NCI-H1436 treated with DMSO at 0.1 percent for 48 hours (cell line): ENCODE measurements at regions not wholly inside any gene's neighbourhood (a gene's known extent, or its start where the extent isn't known, plus 50 kb on each side); places are given as distances from the start of the nearest gene placed in this dataset.

Experiments
- DNase-seq: peaks from one replicate; lab custom pipeline; 2025; lab: John Stamatoyannopoulos, UW

DNA sequence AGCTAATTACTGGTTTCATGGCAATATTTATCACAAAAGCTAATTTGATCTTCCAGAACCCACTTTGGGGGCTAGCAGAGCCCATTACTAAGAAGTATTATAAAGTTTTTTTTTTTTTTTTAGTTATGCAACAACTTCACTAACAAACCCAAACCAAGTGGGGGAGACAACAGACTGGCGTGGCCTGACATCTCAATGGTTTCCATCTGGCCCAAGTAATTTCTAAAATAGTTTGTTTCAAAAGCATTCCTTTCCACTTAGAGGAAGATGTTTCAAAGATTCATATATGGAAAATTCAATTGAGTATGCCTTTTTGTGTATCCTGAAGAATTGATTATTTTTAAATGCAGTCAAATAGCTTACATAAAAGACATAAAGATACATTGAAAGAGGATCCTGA, 367.1 kb downstream of the HRH4 start:
- DNase-seq = no peak

DNA sequence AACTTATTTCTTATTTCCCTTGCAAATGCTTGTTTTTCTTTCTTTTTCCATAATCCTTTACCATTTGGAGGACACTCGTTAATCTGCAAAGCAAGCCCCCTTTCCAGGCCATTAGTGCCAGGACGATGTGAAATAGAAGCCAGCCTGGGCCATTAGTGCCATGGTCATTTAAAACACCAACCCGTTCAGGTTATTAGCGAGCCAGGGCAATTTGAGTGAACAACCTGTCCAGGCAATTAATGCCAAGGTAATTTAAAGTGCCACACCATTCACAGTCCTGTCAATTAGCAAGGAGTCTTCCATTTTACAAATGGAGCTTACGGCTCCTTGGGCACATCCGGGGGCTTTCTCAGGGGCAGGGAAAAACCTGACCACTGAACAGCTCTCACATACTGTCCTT, 370.6 kb downstream of the HRH4 start:
- DNase-seq = no peak

DNA sequence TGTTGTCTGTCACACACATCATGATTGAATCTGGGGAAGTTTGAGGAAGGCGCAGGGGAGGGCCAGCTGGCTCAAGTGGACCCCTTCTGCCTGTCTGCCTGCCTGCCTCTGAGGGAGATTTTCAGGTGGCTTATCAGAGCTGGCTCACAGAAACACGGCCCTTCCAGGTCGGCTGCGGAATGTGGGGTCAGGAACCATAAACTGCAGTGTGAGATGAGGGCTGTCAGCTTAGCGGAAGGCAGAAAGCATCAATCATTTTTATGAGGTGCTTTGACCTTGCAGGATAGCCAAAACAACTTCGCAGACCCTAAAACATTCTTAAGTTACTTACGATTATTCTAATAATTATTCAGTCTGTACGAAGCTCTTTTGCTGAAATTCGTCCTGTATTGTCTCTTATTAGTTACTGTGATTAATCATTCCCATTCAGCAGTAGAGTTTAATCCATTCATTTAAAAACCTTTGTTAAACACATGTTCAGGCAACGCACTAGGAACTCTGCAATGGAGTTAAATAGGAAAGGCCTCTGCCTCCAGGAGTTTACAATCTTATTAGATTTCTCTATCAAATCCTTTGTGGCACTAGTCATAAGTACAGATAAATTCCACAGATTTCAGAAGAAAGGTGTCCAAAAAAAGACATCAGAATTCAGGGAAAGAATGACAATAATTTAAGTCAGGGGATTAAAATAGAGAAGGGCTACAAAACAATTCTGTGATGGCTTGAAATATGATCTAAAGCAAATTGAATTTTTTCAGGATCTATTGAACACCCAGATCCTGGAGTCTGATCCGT, 371.6 kb downstream of the HRH4 start:
- DNase-seq = no peak

DNA sequence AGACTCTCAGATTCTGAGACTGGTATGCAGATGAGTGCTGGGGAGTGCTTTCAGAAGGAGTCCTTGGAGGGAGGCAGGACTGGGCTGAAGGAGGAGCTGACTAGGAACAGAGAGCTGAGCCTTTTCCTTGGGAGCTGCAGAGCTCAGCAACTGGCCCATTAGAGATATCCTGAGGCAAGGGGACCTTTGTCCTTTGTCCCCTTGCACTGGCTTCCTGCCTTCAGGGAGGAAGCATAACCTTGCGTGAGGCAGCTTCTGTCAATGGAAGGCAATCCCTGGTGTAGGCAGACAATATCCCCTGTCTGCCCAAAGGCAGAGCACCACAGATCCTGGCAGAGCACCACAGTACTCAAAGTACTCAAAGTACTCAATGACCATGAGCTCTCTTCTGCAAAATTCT, 375.3 kb downstream of the HRH4 start:
- DNase-seq = no peak

DNA sequence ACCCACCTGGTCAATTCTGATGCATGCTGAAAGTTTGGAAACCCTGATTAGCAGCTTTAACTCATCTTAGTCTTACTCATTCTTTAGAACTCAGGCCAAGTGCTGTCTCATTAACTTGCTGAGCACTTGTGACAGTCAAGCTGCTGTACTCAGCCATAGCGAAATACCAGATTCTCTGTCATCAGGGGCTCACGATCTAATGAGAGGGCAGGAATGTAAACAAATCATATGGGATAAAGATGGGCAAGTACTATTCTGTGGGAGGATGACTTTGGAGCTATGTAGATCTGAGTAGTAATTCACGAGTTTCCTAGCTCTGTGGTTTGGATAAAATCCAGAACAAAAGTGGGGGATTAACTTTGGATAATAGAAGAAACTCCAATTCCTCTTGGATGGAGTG, 376.6 kb downstream of the HRH4 start:
- DNase-seq = no peak

DNA sequence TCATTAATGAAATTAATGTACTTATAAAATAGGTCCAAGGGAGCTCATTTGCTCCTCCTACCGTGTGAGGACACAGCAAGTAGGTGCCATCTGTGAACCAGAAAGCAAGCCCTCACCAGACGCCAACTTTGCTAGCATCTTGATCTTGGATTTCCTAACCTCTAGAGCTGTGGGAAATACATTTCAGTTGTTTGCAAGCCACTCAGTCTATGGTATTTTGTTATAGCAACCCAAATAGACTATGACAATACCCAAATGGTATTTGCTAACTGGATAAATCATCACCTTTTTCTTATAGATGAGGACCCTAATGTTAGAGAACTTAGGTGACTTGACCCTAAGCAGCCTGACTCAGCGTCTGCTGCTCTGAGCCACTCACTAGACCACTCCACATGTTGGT, 379.6 kb downstream of the HRH4 start:
- DNase-seq = no peak

DNA sequence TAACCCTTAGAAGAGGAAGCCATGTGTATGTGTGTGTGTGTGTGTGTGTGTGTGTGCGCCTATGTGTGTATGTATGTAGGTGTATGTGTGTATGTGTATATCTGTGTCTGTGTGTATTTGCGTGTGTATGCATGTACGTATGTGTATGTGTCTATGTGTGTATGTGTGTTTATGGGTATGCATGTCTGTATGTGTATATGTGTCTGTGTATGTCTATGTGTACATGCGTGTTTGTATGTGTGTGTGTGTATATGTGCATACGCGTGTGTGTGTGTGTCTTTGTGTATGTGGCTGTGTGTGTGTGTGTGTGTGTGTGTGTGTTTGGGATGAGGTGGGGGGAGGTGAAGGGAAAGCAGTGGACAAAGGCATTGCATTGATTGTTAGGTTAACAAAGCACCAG, 380.2 kb downstream of the HRH4 start:
- no peak for DNase-seq

DNA sequence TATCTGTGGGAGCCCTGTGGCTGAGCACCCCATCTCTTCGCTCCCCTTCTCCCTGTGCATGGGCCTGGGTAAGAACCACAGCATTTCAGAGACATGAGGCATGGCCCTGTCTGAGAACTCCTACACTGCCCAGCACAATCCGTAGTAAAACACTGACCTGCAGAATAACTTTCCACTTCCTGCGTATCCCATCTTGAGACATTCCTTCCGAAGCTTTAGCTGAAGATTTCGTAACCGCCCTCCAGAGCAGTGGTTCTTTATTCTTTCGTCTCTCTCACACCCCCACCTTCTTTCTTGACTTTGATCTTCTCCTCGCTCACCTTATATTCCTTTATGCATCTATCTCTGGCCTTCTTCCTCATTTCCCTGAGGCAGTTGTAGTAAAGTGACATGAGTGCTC, 381.1 kb downstream of the HRH4 start:
- no peak for DNase-seq

DNA sequence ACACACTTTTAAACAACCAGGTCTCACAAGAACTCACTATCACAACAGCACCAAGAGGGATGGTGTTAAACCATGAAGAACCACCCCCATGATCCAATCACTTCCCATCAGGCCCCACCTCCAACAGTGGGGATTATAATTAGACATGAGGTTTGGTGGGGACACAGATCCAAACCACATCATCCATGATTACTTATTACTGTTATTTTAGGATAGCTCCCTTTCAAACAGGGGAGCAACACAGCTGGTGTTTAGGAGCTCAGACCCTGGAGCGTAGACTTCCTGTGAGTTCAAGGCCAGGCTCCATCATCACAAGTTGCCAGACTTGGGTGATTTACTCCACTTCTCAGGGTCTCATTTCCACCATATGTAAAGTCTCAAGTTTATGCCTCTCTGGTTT, 382.7 kb downstream of the HRH4 start:
- no peak for DNase-seq

DNA sequence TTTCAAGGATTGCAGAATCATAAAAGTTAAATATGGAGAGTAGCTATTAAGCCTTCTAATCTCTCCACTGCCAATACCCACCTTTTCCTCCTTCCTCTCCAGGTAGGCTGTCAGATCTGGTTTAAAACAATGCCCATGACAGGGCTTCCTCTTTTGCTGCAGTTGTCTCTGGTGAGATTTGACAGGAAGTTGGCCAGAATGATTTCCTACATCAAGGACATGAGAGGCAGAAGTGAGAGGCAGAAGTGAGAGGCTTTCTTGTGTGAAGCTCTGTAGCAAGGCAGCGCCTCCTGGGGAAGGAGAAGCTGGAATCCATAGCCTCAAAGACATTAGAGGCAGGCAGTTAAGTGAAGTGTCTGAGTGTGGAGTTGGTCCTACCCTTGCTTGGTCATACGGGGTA, 385.7 kb downstream of the HRH4 start:
- DNase-seq = no peak

DNA sequence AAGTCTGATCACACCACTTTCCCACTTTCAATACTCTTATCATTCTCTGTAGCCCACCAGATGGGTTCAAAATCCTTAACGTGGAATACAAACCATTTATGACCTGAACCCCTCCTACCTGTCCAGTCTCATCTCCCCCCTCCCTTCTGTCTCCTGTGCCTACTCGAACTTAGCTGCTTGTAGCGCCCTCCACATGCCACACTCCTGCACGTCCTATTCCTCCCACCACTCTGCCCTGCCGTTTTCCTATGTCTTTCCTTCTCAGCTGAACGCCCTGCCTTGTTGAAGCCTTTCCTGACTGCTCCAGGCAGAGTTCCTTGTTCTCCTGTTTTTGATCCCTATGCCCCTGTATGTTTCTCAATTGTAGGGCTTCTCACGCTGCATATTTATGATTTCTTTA, 390.1 kb downstream of the HRH4 start:
- no peak for DNase-seq

DNA sequence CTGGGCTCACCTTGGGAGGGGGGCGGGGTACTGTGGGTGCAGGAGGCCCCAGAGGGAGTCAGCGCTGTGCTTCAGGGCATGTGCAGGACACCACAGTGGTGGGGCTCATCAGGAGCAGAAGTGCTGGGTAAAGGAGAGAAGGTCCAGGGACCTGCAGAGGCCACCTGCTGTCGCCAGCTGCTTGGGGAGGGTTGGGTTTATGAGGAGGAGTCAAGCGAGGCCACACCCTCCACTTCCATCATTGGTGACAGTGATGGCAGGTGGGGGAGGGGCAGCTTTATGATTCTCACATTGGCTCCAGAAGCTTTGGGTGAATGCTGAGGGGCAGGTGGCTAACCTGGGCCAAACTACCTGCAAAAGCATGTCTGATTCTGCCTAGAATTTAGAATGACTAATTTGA, 392.6 kb downstream of the HRH4 start:
- no peak for DNase-seq

DNA sequence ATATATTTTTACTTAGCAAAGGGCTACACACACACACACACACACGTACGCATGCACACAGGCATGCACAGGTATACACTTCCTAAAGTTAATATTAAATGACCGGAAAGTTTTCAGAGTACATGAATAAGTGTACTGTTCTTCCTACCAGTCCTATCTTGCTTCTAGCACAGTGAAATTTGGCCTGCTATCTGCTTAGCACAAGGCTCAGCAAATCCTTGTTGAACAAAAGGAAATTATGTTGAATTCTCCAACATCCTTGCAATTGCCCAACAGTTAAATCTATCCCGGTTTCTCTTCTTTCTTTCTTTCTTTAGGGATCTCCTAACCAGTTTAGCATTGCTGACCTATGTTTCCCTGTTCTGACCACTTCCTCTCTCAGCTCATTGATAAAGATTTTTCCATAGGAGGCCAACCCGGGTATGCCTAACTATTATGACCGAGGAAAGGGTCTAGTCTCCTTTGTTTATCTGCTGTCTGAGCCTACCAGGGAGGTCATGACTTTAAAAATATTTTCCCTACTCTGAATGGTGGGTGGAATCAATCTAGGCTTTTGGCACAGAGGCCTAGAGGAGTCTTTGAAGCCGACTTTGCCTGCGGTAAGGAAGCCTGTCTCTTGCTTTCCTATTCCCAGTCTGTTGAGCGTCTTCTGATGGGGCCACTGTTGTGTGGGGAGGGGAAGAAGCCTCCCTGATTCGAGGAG, 400.7 kb downstream of the HRH4 start:
- no peak for DNase-seq

DNA sequence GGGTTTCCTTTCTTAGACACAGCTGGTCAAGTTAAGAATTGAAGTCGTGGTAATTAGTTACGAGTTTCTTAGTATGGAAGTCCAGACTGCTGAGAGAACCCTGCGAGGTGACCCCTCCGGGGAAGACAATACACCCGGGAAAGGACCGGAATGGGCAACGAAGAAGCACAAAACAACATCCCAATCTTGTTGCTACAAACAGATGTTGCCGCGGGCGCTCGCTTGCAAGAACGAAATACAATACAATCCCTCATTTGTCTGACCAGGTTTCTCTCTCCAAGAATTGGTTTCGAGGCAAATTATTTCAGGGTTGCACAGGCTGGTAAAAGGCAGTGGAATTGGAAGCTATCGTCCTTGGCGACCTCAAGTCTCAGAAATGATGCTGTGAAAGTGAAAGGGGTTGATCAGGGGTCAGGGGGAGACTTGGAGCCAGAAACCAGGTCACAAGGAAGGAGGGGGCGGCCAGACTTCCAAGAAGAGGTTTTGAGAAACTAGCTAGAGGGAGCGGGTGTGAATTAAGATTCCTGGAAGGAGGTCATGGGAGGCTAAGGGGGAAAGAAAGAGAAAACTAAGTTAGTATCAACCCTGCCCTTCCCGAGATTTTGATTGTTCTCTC, 401.9 kb downstream of the HRH4 start:
- no peak for DNase-seq

DNA sequence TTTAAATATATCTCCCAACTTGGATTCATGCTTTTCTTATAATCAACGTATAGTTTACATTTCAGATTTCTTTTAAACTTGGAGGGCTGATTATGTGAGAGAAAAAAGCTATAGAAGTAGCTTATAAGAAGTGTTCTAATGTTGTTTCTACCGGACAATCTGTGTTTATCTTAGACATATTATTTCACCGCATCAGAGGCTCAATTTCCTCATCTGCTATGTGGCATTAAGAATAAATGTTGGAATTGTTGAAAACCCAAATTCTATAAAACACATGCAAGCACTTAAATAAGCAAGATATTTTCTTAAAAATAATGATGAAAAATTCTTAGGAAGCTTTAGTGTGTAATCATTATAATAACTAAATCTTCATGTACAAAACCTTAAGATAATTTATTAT, 407.9 kb downstream of the HRH4 start:
- DNase-seq = no peak

DNA sequence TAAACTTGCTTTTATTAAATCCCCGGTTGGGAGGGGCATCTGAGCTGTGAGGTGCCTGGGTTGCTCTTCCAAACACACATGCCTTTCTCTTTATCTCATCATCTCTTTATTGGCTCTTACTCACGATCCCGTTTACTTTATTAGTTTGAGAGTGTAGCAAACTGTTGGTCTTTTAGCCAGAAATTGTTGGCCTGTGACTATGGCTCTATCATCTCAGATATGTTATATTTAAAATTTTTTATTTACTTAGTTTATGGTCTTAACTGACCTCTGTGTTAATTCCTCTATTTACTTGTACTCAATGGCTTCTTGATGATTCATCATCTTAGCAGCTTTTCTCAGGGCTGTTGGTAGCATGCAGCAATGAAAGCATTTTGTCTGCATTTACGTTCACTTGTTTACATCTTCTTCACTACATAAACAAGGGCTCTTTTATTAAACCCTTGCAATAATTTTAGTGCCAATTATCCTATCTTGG, 408.4 kb downstream of the HRH4 start:
- no peak for DNase-seq

DNA sequence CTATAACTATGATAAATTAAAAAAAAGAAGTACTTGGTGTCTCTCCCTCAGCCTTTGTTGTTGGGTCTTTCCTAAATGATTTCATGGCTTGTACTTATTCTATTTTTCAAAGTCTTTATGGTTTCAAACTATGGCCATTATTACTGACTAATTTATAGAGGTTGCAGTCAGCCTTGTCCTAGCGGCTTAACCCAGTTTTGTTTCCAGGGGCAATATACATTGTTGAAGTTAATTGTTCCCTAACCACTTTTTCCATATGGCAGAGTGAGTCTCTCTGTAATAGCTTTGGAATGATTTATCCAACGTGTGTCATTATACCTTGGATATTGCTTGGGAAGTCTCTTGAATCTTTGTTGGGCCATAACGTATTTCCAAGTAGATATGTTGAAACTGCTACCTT, 408.8 kb downstream of the HRH4 start:
- DNase-seq = no peak

DNA sequence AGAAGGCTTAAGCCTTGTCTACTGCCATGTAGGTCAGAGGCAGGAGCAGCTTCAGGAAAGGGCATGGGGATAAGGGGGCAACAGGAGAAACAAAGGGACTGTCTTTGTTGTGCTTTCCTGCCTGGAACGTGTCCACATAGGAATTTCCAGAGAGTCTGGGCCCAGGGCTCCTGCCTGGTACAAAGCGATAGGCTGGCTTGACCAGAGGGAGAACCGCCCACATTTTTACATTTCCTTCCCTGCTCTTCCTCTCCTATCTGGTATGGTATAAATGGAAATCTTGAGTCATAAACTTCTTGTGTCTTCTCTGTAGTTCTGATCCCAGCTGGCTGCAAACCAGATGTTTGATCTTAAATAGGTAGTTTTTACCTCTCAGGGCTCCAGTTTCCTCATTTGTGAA, 414.8 kb downstream of the HRH4 start:
- DNase-seq = no peak

DNA sequence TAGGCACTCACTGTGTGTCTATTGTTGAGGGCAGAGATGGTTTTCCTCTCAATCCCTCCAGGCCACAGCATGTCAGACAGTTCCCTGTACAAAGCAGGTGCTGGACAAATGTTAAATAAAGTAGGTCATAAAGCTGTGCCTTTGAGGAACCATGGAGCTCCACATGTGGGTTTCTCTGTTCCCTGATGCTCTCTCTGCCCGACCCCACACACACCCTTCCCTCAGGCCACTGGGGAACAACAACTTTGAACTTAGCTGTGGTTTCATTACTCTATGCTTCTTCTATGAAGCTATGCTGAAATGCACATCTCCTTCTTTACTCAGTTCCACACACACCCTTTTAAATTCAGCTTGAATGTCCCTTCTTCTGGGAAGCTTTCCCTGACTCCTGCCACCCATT, 415.3 kb downstream of the HRH4 start:
- no peak for DNase-seq

DNA sequence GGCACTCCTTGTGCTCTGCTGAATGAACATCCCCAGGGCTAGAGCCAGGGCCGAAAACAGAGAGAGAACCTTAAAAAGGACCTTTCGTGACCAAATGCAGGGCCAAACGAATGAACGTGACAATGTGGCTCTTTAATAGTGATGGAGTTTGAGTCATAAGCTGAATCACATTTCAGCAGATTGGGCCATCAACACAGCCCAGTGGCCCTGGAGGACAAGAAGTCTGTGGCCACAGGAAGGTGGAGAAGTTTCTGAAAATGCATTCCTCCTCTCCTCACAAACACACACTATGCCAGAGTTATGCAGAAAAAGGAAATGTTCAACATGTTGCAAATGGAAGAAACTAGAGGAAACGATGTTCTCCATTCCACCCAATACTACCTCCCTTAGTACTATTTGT, 415.8 kb downstream of the HRH4 start:
- DNase-seq = no peak

DNA sequence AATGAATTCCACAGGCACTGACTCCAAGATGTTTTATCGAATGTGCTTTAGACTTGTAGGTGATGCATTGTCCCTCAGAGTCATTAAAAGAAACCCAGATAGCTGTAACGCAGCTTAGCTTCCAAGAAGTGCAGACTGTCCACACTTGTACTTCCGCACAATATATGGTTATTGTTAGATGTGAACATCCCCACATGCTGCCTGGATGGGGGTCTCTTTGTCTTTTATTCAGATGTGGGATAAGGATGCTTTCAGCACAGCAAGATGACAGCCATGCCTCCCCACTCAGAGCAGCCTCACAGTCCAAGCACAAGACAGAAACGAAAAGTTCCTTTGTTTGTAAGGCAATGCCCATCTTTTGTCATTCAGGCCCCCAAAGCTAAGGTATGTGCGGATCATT, 416.6 kb downstream of the HRH4 start:
- no peak for DNase-seq

DNA sequence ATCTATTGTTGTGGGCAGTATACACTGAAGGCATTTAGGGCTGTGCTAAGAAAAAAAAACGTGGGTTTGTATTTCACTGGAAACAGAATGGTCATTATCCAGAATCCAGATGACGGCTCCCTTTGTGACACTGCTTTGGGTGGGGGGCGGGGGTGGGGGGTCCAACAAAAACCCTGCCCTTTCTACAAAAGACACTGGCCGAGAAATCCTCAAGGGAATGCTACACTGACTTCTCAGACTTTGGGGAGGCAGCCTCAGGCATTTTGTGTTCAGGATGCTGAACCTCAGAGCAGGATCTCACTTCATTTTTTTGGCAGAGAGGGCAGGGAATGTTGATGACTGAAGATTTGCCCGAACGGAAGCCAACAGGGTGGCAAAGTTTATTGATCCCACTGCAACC, 417.1 kb downstream of the HRH4 start:
- no peak for DNase-seq

DNA sequence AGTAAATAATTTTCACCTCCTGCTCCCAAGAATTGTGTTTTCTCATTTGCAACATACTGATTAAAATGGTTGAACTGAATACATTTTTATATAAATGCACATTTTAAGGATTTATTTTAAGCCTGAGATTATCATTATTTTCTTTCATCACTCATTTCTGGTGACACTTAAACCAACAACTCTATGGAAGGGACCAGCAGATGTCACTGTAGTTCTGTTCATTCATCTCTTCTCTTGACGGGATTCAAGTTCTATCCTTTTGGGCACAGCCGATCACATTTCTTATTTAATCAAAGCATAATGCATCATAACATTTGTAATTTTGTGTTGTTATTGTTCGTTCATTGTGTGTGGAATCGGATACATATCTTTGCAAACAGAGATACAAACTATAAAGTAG, 417.9 kb downstream of the HRH4 start:
- no peak for DNase-seq
